GM13976 (cell line): ENCODE measurements at regions not wholly inside any gene's neighbourhood (a gene's known extent, or its start where the extent isn't known, plus 50 kb on each side); places are given as distances from the start of the nearest gene placed in this dataset.
"Not testable (repeated sequence)": the region's sequence is repeated elsewhere in the genome, so short reads cannot be mapped to it uniquely, and the experiment has no call there.

Experiments used
- DNase-seq: peaks from one replicate; pipeline ENCODE4 v3.0.0; 2012; ENCODE audit warnings: low spot score
- in situ Hi-C: fragments of 300-500 bp; cut with MboI; formaldehyde crosslinking; loops from one replicate; pipeline ENCODE4 v1.12.0; 2022; ENCODE audit warnings: low sequenced_read_pairs, mixed read lengths, inconsistent platforms; ENCODE audit not compliant: unreplicated experiment
- TF ChIP-seq, protein P1 (sequence below): IDR thresholded peaks from 2 replicates; pipeline ENCODE4 v1.5.1; 2012; ENCODE audit warnings: borderline replicate concordance, mild to moderate bottlenecking; ENCODE audit not compliant: insufficient read depth; ENCODE audit errors: extremely low read depth, missing control alignments, control extremely low read depth

DNA sequence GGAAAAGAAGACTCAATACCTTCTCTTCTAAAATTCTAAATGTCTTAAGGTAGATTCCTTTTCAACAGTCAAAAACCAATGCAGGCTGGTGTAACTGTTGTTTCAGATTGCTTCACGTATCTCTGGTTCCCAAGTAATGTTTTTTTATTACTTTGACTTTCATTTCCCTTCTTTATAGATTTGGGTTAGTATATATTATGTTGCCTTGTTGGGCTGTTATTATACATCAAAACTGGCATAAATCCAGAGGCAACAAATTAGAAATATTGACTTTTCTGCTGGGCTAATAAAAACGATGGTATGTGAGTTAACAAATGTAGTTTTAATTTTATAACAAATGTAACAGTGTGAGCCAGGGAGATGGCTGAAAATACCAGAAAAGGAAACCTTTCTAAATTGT lies 444.7 kb upstream of the TENM3 start:
- TF ChIP-seq, protein P1, sequence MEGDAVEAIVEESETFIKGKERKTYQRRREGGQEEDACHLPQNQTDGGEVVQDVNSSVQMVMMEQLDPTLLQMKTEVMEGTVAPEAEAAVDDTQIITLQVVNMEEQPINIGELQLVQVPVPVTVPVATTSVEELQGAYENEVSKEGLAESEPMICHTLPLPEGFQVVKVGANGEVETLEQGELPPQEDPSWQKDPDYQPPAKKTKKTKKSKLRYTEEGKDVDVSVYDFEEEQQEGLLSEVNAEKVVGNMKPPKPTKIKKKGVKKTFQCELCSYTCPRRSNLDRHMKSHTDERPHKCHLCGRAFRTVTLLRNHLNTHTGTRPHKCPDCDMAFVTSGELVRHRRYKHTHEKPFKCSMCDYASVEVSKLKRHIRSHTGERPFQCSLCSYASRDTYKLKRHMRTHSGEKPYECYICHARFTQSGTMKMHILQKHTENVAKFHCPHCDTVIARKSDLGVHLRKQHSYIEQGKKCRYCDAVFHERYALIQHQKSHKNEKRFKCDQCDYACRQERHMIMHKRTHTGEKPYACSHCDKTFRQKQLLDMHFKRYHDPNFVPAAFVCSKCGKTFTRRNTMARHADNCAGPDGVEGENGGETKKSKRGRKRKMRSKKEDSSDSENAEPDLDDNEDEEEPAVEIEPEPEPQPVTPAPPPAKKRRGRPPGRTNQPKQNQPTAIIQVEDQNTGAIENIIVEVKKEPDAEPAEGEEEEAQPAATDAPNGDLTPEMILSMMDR: no peak
- in situ Hi-C loops: no loop called here
- DNase-seq: no peak

DNA sequence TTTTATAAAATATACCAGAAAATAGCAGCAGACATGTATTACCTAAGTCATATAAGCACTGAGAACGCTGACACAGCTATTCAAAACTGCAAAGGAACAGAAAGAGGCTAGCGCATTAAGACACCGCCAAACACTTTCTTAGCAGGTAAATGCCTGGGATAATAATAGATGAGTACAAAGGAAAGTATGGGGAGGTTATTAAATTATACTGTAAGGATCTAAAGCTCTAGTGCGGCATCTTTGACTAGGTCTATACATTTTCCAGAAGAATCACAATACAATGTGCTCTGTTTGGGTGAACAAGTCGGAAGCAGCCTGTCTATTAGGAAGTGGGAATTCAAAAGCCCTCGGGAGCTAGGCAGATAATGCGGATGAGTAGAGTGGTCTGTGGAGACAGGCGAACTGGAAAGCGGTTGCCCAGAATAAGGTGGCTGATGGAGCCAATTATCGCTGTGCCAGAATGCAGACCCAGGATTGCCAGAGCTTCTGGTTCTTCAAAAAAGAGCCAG lies 443.6 kb upstream of the TENM3 start:
- in situ Hi-C loops: no loop called here

DNA sequence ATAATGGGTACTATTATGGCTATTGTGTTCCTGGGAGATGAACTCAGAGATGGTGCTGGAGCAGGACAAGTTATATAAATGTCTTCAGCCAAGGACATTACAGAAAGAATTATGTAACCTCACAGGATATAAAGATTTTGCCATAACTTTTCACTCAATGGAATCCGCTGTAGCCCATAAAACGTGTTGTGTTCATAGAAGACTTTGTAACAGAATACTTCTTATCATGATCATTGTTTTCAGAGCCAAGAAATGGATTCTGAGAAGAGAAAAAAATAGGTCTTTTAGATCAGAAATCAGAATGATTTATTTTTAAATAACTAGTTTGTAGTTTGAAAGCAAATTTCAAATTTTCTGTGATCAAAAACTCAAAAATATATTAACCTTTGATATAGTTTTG lies 441.0 kb upstream of the TENM3 start:
- in situ Hi-C loops: no loop called here
- no peak for DNase-seq
- TF ChIP-seq, protein P1: no peak

More for the DNA sequence above, 443.6 kb upstream of the TENM3 start:
- TF ChIP-seq, protein P1: no peak
- DNase-seq: no peak

DNA sequence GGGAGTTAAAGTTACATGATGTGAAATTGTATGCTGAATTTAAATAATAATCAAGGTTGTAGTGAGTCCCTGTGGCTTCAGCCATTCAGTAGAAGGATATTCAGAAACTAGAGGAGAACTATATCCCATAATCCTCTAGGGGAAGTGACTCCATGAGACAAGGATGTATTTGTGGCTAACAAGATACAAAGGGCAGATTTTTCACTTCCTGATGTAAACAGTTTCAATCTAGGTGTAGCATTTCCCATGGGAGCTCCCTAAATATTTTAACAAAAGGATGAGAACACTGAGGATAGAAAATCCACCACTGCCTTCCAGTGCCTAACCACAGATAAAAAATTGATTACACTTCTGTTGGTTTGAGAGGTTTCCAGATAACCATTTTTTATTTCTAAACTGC lies 435.4 kb upstream of the TENM3 start:
- in situ Hi-C loops: no loop called here
- no peak for DNase-seq
- TF ChIP-seq, protein P1: no peak

DNA sequence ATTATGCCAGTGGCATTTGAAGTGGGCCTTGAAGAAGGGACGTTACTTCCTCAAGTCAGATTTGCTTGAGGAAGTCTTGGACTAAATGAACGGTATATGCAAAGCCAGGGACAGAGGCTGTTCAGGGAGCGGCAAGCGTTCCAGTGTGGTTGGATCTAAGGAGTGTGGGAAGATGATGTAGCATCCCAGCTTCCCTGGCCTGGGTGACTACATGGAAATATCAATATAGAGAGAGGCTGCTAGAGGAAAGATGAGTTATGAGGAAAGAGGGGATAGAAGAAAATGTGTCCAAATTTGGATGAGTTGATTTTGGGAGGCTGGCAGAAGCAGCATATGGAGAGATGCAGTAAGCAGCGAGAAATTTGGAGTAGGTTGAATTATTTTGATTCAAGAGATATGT lies 432.5 kb upstream of the TENM3 start:
- TF ChIP-seq, protein P1: no peak
- in situ Hi-C loops: no loop called here
- DNase-seq: no peak

DNA sequence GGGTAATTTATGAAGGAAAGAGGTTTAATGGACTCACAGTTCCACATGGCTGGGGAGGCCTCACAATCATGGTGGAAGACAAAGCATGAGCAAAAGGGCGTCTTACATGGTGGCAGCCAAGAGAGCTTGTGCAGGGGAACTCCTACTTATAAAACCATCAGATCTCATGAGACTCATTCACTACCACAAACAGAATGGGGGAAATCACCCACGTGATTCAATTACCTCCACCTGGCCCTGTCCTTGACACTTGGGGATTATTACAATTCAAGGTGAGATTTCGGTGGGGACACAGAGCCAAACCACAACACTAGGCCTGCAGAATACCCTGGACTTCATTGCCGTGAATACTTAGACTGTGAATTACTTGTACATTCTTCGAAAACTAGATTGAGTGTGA lies 431.7 kb upstream of the TENM3 start:
- in situ Hi-C loops, DNase-seq: not testable (repeated sequence)

DNA sequence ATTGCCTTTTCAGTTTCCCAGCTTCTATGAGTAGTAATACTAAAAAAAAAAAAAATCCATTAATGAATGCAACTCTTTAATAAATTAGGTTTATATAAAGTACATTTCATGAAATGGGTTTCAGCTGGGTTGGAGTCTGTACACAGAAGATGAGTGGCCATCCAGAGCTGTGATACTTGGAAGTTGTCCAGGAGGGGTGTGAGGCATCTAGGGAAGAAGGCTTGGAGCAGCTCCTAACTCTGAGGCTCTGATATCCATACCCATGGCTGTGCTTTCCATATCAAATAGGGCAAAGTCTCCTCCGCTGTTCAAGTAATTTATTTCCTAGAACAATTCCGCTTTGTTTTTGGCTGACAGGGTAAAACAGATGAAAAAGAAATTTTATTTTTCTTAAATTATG lies 423.3 kb upstream of the TENM3 start:
- no peak for DNase-seq
- TF ChIP-seq, protein P1: no peak
- in situ Hi-C loops: no loop called here
